Right lung (tissue), 2 donors: ENCODE measurements at regions not wholly inside any gene's neighbourhood (a gene's known extent, or its start where the extent isn't known, plus 50 kb on each side); places are given as distances from the start of the nearest gene placed in this dataset.
"Not testable (repeated sequence)": the region's sequence is repeated elsewhere in the genome, so short reads cannot be mapped to it uniquely, and the experiment has no call there.

Source experiments
- DNase-seq, 2 donors: peaks; one replicate each; pipeline ENCODE4 v3.0.0-alpha.2; 2013

DNA sequence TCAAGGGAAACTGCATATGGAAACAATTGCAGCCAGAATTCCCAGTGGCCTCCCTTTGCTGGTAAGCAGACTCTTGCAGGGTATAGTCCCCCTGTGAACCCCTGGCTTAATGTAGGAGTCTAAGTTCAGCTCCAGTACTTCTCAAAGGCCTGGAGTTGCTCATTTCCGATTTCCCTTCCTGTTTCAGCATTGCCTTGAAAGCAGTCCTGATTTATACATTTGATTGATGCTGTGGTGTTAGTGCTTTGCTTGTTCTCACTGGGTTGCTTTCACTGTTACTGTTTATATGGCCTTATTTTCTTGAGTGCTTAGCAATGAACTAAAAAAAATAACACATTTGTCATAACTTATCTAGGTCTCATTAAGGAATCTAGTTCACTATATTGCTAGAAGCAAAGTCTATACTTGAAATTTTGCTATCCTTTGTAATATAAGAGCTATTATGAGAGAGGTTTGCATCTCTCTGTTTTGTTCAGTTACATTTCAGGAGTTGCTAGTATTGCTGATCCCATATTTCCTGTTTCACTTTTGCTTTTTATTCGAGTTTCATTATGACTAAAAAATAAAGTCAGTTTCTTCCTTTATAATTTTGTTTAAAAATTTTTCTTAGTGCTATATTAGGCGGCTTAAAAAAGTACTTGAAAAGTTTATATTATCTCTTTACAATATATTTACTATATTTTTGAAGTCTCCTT, 122.4 kb upstream of the NMUR2 start:
- peak in 1 of 2 donors; percentile 6 for DNase-seq

DNA sequence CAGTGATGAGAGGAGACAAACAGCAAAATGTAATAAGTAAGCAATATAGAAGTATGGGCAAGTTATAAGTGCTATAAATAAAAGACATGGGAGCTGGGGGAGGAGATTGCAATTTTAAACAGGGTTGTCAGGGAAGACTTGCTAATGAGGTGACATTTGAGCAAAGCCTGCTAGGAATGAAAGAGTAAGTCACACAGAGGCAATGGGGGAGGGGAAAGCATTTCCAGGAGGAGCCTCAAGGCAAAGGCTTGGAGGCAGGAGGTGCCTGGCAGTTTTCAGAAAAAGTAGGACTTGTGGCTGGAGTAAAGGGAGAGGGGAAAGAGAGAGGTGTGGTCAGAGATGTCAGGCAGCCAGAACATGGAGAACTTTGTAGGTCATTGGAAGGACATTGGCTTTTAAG, 124.4 kb upstream of the NMUR2 start:
- peak; percentile 38 to 39 for DNase-seq

- DNase-seq = peak in 1 of 2 donors; percentile 31
Observed at GRCh38 chr5:152532714-152533113, 127.6 kb upstream of the NMUR2 start.

DNA sequence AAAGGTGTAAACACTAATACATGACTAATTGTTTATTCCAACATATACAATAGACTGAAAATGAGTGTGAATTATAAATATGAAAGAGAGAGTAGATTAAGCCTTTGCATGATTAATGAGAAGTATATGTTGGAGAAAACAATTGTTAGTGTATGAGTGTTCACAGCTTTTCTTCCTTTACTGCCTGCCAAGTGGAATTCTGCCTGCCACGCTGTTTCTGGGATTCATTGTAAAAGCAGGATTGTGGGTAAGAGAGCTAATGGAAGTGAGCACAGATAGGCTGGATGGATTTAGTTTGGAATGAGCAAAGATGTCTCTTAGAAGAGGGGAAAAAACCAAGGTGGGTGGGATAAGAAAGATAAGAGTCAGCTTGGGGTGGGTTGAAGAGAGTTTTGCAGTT, 129.6 kb upstream of the NMUR2 start:
- peak in 1 of 2 donors; percentile 20 for DNase-seq

DNA sequence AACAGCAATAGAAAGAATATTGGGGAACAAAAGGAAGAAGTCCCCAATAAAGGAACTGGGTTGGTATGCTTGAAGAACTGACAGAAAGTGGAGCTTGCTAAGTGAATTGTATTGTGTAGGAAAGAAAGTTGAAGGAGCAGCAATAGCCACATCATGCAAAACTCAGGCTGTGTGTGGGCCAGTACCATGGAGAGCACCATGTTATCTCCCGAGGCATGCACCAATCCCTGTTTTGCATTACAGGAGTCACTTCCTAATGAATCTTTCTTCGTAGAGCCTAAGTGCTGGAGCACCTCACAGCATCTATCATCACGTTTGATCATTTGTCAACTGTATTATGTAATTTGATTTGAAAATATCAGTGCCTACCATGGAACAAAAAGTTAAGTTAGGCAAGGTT, 137.7 kb upstream of the NMUR2 start:
- DNase-seq = peak in 1 of 2 donors; percentile 21

DNA sequence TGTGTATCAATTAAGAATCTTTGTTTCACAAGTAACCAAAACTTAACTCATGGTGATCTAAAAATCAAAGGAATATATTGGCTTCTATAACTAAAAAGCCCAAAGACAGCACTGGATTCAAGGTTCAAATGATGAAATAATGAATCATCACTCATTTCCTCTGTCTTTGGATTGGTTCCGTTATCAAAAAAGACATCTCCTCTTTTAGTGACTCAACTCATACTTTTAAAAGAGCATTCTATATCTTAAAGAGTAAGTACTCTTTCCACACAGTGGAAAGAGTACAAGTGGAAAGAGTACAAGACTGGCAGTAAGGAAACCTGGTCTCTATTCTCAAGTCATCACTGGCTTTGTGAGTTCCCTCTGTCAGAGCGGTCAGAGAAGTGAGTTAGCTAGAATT, 141.4 kb upstream of the NMUR2 start:
- no peak for DNase-seq

DNA sequence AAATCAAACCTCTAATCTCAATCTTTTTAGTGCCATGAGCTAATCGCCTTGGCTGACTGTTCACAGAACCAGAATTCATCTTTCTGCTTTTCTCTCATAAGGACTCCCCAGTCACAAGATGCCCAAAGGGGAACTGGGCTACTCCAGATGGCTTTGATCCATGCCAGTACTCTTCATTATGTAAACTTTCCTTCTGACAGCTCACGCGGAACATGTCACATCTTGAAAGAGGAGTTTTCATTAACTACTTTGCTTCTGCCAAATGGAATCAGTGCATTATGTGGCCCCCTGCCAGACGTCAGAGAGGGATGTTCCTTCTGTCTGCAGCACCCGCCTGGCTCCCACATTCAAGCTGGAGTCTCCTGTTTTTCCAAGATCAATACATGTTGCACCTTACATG, 142.1 kb upstream of the NMUR2 start:
- no peak for DNase-seq

- DNase-seq = no peak
Observed at GRCh38 chr5:152549709-152550108, 144.6 kb upstream of the NMUR2 start.

- no peak for DNase-seq
Observed at GRCh38 chr5:152551061-152551460, 146.0 kb upstream of the NMUR2 start.

DNA sequence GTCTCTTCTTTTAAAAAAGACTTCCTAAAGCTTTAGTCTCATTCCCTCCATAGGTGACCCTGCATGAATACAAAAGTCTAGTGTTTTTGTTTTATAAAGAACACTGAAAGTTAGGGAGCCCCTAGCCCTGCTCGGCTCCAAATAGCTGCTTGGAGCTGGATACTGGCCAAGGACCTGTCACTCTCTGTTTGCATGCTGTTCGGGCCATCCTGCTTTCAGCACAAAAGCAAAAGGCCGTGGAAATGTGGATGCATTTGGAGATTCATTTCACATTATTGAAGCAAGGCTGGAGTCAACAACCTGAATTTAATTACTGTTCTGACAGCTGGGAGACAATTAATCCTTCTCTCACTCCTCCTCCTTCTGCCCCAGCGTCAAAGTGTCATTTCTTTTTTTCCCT, 151.7 kb upstream of the NMUR2 start:
- no peak for DNase-seq

GRCh38 chr5:152560512-152561137, 155.5 kb upstream of the NMUR2 start:
- peak; percentile 23 to 56 for DNase-seq

GRCh38 chr5:152568016-152568415, 162.9 kb upstream of the NMUR2 start:
- DNase-seq = peak; percentile 68 to 79

DNA sequence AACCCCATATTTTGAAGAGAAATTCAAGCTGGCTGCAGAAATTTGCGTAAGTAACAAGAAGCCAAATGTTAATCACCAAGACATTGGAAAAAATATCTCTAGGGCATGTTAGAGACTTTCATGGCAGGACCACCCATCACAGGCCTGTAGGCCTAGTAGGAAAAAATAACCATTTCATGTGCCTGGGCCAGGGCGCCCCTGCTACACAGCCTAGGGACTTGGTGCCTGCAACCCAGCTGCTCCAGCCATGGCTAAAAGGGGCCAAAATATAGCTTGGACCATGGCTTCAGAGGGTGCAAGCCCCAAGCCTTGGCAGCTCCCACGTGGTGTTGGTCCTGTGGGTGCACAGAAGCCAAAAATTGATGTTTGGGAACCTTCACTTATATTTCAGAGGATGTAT, 167.7 kb upstream of the NMUR2 start:
- no peak for DNase-seq

GRCh38 chr5:152584103-152584502, 179.0 kb upstream of the NMUR2 start:
- DNase-seq = no peak

DNA sequence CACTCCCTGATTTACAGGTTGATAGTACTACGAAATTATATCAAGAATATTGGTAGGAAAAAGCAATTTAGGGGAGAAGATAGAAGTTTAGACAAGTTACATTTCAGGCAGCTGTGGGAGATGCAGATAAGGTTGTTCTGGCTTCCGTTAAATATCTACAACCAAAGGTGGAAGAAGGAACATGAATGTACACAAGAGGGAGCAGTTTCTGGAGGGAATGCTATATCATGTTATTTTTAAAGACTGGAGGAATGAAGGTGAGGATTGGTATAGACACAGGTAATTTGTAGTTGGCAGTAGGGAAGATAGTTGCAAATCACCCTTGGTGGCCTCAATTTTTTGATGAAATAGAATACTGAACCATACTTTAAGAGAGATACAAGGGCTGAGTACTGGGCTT, 187.3 kb upstream of the NMUR2 start:
- DNase-seq = no peak

GRCh38 chr5:152593388-152593787, 188.3 kb upstream of the NMUR2 start:
- DNase-seq = no peak

- no peak for DNase-seq
Observed at GRCh38 chr5:152595405-152595804, 190.3 kb upstream of the NMUR2 start.

DNA sequence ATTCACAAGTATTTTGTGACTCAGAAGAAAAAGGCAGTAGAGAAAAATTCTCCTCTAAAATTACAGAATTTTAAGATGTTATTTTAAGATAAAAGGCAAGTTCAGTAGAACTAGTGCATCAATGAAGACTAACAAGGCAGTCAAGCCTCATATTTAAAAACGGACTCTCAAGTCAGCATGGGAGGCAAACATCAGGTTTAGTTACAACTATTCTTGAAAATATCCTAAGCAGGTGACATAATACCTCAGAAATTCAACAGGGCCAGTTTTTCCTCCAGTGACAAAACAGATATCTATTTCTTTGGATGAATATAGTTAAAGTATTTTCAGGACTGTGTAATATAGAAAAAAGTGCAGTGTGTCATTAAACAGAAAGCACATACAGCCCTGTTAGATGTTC, 194.0 kb upstream of the NMUR2 start:
- no peak for DNase-seq

GRCh38 chr5:152601806-152602732, 197.0 kb upstream of the NMUR2 start:
- no peak for DNase-seq

- DNase-seq = not testable (repeated sequence)
Observed at GRCh38 chr5:152606050-152606449, 201.0 kb upstream of the NMUR2 start.

DNA sequence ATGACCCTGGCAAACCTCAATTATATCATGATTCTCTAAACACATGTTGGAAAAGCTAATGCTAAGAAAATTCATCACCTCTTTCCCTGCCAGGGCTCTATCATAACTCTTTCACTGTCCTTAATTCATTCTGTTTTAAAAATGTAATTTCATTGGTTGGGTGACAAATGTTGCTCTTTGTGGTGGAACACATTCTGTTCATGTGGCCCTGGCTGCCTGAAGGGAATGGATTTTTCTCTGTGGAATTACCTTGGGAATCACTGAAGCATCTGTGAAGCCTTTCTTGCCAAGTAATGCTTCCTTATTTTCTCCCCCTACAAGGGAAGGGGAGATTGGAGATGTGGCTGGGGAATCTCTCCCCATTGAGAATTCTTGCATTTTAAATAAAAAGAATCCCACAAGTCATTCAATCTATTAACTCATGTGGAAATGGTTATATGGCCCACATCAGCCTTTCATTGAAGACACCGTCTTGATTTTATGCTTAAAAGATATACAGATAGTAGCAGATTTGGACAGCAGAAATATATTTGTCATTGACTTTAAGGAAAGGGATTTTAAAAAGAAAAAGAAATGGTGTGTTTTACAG, 201.8 kb upstream of the NMUR2 start:
- no peak for DNase-seq
